PC-9 (cell line): ENCODE measurements at regions not wholly inside any gene's neighbourhood (a gene's known extent, or its start where the extent isn't known, plus 50 kb on each side); places are given as distances from the start of the nearest gene placed in this dataset.

Experiments used
- BruUV-seq: library from RNA; stranded (reverse); fragments of 400-500 nt; replicated peaks from 2 replicates; lab custom pipeline; 2021; lab: Mats Ljungman, UMichigan
- CTCF ChIA-PET: fragments of 300-600 bp; sonication (Branson Sonifier 250); formaldehyde crosslinking; loops from one replicate; lab custom pipeline; 2022; ENCODE audit warnings: antibody characterized with exemption; lab: Charles Lee
- POLR2A ChIA-PET: fragments of 300-600 bp; sonication (Branson Sonifier 250); formaldehyde crosslinking; loops from one replicate; lab custom pipeline; 2022; ENCODE audit warnings: antibody characterized with exemption; ENCODE audit not compliant: unreplicated experiment; lab: Charles Lee
- DNase-seq, 2 experiments: peaks; one replicate each; pipeline versions ENCODE4 v3.0.0 to v3.0.0-alpha.2; 2015 to 2022; ENCODE audit warnings: mixed read lengths in 1 of 2
- H2AFZ ChIP-seq: fragments of 200-600 bp; sonication (generic); 2 replicates; pipeline ENCODE4 v1.8.1; 2017; ENCODE audit warnings: antibody characterized with exemption
- H3F3A ChIP-seq: fragments of 200-600 bp; sonication (generic); 2 replicates; pipeline ENCODE4 v1.8.1; 2017; ENCODE audit warnings: antibody characterized with exemption, mild to moderate bottlenecking, low read depth; ENCODE audit not compliant: insufficient read depth
- H3K27ac ChIP-seq: fragments of 200-600 bp; sonication (generic); 2 replicates; pipeline ENCODE4 v1.6.1; 2016; ENCODE audit warnings: mixed run types
- H3K27me3 ChIP-seq: fragments of 200-600 bp; sonication (generic); 2 replicates; pipeline ENCODE4 v1.6.1; 2016; ENCODE audit warnings: low read depth, mixed run types; ENCODE audit not compliant: insufficient read depth
- H3K36me3 ChIP-seq: fragments of 200-600 bp; sonication (generic); 2 replicates; pipeline ENCODE4 v1.6.1; 2016; ENCODE audit warnings: low read depth, mixed run types
- H3K4me1 ChIP-seq: fragments of 200-600 bp; sonication (generic); replicated peaks from 2 replicates; pipeline ENCODE4 v1.6.1; 2016; ENCODE audit warnings: mixed run types; ENCODE audit not compliant: insufficient read depth
- H3K4me2 ChIP-seq: fragments of 200-600 bp; sonication (generic); 2 replicates; pipeline ENCODE4 v1.6.1; 2017; ENCODE audit warnings: mixed run types
- H3K4me3 ChIP-seq: fragments of 200-600 bp; sonication (generic); 2 replicates; pipeline ENCODE4 v1.6.1; 2016; ENCODE audit warnings: mixed run types
- H3K79me2 ChIP-seq: fragments of 200-600 bp; sonication (generic); 2 replicates; pipeline ENCODE4 v1.6.1; 2017; ENCODE audit warnings: low read depth, mixed run types
- H3K9me2 ChIP-seq: fragments of 200-600 bp; sonication (generic); 2 replicates; pipeline ENCODE4 v1.8.1; 2017; ENCODE audit warnings: mild to moderate bottlenecking; ENCODE audit not compliant: insufficient read depth
- H3K9me3 ChIP-seq: fragments of 200-600 bp; sonication (generic); 2 replicates; pipeline ENCODE4 v1.8.1; 2016; ENCODE audit warnings: low read depth; ENCODE audit not compliant: insufficient read depth
- H4K20me1 ChIP-seq: fragments of 200-600 bp; sonication (generic); 2 replicates; pipeline ENCODE4 v1.8.1; 2017; ENCODE audit not compliant: insufficient read depth
- CTCF ChIP-seq: fragments of 200-600 bp; sonication (generic); conservative IDR thresholded peaks from 2 replicates; pipeline ENCODE4 v1.6.1; 2017; ENCODE audit warnings: mixed run types, antibody characterized with exemption, mild to moderate bottlenecking, moderate library complexity
- EZH2 ChIP-seq: fragments of 200-600 bp; sonication (generic); IDR thresholded peaks from 2 replicates; pipeline ENCODE4 v1.8.0; 2017; ENCODE audit warnings: antibody characterized with exemption, low read depth
- intact Hi-C: fragments of 100-400 bp; cut with micrococcal nuclease; formaldehyde crosslinking; loops from one replicate; pipeline ENCODE4 v1.10.0; 2022; ENCODE audit not compliant: unreplicated experiment

GRCh38 chr4:105092356-105092755 is 54.3 kb upstream of the TET2 start:
- H4K20me1 ChIP-seq = no peaks in the 10 kb centered on the region
- H2AFZ ChIP-seq = no peak overlapping the region
- no peaks in the 10 kb centered on the region for H3K4me1 ChIP-seq
- CTCF ChIA-PET = no interaction called here
- H3F3A ChIP-seq = no peaks in the 10 kb centered on the region
- no peaks in the 10 kb centered on the region for H3K36me3 ChIP-seq
- DNase-seq = no peak
- BruUV-seq = no TSS peak
- H3K4me2 ChIP-seq = no peak overlapping the region
- H3K79me2 ChIP-seq = no peaks in the 10 kb centered on the region
- H3K27ac ChIP-seq = no peak overlapping the region
- no peak overlapping the region for H3K4me3 ChIP-seq
- POLR2A ChIA-PET = no interaction called here
- TF ChIP-seq CTCF (no peak), EZH2 (no peak)
- no peaks in the 10 kb centered on the region for H3K9me2 ChIP-seq
- H3K9me3 ChIP-seq = no peaks in the 10 kb centered on the region
- intact Hi-C loops = no loop called here
- no peaks in the 10 kb centered on the region for H3K27me3 ChIP-seq

GRCh38 chr4:105092768-105093167 is 53.9 kb upstream of the TET2 start:
- no peak overlapping the region for H3K4me2 ChIP-seq
- H4K20me1 ChIP-seq = no peaks in the 10 kb centered on the region
- no peaks in the 10 kb centered on the region for H3K27me3 ChIP-seq
- ChIA-PET CTCF (no interaction called here), POLR2A (no interaction called here)
- H3K27ac ChIP-seq = no peak overlapping the region
- H3K79me2 ChIP-seq = no peaks in the 10 kb centered on the region
- DNase-seq = no peak
- H3K9me3 ChIP-seq = no peaks in the 10 kb centered on the region
- H3K36me3 ChIP-seq = no peaks in the 10 kb centered on the region
- intact Hi-C loops = no loop called here
- H2AFZ ChIP-seq = no peak overlapping the region
- no peaks in the 10 kb centered on the region for H3F3A ChIP-seq
- H3K4me1 ChIP-seq = no peaks in the 10 kb centered on the region
- no TSS peak for BruUV-seq
- TF ChIP-seq CTCF (no peak), EZH2 (no peak)
- no peaks in the 10 kb centered on the region for H3K9me2 ChIP-seq
- H3K4me3 ChIP-seq = no peak overlapping the region

GRCh38 chr4:105093975-105094374 is 52.7 kb upstream of the TET2 start:
- Histone ChIP-seq H3K4me1 (no peaks in the 10 kb centered on the region), H2AFZ (no peak overlapping the region), H4K20me1 (no peaks in the 10 kb centered on the region), H3K27ac (no peak overlapping the region), H3K4me3 (no peak overlapping the region), H3K4me2 (no peak overlapping the region), H3K27me3 (no peaks in the 10 kb centered on the region), H3K9me2 (no peaks in the 10 kb centered on the region), H3K9me3 (no peaks in the 10 kb centered on the region), H3K79me2 (no peaks in the 10 kb centered on the region), H3K36me3 (no peaks in the 10 kb centered on the region), H3F3A (no peaks in the 10 kb centered on the region)
- intact Hi-C loops = no loop called here
- TF ChIP-seq CTCF (no peak), EZH2 (no peak)
- CTCF ChIA-PET = no interaction called here
- POLR2A ChIA-PET = interaction anchor here (0.6 kb wide), 1 partner anchor 1000 kb away, joined by 16 read pairs; no protein-coding TSS in a partner anchor
- no peak for DNase-seq
- no TSS peak for BruUV-seq
